ENCODE measurements at regions not wholly inside any gene's neighbourhood (a gene's known extent, or its start where the extent isn't known, plus 50 kb on each side); places are given as distances from the start of the nearest gene placed in this dataset.

DNA sequence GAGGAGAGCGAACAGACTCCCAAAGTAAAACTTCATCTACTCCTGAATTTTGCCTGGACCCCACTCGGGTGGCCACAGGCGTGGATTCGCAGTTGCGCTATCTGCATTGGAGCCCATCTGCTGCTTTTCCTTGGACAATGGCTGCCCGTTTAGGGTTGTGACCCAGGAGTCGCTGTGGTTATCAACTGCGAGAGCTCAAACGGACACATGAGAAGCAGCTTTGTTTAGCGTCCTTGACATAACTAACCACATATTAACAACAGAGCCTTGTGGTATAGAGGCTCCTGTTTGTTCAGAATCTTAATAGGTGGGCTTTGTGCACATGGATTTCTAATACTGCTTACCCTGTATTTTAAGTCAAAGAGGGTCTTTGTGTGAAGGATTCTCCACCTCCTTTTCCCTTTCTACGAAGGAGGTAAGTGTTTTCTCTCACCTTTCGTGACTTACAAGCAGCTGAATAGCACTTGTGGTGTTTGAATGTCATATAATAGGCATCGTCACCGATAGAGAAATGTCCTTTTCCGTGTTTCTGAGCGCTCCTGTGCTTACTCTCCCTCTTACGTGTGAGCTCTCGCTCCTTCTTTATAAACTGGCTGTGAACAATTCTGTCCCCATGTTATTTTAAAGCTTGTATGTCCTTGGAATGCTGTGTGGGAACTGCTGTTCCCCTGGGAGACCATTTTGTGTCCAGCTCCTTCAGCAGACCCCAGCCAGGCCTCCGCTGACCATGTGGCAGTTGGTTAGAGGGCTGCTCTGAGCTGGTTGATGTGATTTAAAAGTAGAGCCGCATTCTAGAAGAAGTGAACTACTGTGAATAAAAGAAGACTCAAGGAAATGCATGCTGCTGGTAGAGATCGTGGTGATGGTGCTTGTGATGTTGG is 441.4 kb downstream of the RPS6KC1 start:
- TF ChIP-seq NFIC (IDR thresholded peaks at IDR 0.05): no peak
- TF ChIP-seq FOXM1 (IDR thresholded peaks at IDR 0.05; ENCODE audit: borderline replicate concordance, low read depth): no peak
- no peak for TF ChIP-seq CEBPB (IDR thresholded peaks at IDR 0.05)
- TF ChIP-seq TCF12 (IDR thresholded peaks at IDR 0.05; ENCODE audit: low read depth): no peak
- no peak for TF ChIP-seq YY1 (IDR thresholded peaks at IDR 0.05; ENCODE audit: low read depth)
- TF ChIP-seq ZBTB7A (IDR thresholded peaks at IDR 0.05; ENCODE audit: low read depth): no peak
- TF ChIP-seq TAF1 (IDR thresholded peaks at IDR 0.05; ENCODE audit: low read depth): no peak

DNA sequence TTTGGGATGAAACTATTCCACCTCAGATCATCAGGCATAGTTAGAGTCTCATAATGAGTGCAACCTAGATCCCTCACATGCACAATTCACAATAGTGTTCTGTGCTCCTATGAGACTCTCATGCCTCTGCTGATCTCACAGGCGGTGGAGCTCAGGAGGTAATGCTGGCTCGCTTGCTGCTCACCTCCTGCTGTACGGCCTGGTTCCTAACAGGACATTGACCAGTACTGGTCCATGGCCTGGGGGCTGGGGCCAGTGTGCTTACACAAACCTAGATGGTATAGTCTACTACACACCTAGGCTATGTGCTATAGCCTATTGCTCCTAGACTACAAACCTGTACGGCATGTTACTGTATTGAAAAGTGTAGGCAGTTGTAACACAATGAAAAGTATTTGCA is 448.4 kb downstream of the RPS6KC1 start:
- TF ChIP-seq, protein P1, sequence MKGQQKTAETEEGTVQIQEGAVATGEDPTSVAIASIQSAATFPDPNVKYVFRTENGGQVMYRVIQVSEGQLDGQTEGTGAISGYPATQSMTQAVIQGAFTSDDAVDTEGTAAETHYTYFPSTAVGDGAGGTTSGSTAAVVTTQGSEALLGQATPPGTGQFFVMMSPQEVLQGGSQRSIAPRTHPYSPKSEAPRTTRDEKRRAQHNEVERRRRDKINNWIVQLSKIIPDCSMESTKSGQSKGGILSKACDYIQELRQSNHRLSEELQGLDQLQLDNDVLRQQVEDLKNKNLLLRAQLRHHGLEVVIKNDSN (IDR thresholded peaks at IDR 0.05): no peak
- TF ChIP-seq EP300 (IDR thresholded peaks at IDR 0.05; ENCODE audit: borderline replicate concordance): no peak
- TF ChIP-seq CREB1 (IDR thresholded peaks at IDR 0.05; ENCODE audit: low read depth): no peak
- no peak for TF ChIP-seq CEBPB (IDR thresholded peaks at IDR 0.05)
- no peak for TF ChIP-seq NFIC (IDR thresholded peaks at IDR 0.05)
- TF ChIP-seq FOXM1 (IDR thresholded peaks at IDR 0.05; ENCODE audit: borderline replicate concordance, low read depth): no peak
- no peak for TF ChIP-seq EGR1 (IDR thresholded peaks at IDR 0.05)
- no peak for TF ChIP-seq TAF1 (IDR thresholded peaks at IDR 0.05; ENCODE audit: low read depth)
- no peak for TF ChIP-seq YY1 (IDR thresholded peaks at IDR 0.05; ENCODE audit: low read depth)

DNA sequence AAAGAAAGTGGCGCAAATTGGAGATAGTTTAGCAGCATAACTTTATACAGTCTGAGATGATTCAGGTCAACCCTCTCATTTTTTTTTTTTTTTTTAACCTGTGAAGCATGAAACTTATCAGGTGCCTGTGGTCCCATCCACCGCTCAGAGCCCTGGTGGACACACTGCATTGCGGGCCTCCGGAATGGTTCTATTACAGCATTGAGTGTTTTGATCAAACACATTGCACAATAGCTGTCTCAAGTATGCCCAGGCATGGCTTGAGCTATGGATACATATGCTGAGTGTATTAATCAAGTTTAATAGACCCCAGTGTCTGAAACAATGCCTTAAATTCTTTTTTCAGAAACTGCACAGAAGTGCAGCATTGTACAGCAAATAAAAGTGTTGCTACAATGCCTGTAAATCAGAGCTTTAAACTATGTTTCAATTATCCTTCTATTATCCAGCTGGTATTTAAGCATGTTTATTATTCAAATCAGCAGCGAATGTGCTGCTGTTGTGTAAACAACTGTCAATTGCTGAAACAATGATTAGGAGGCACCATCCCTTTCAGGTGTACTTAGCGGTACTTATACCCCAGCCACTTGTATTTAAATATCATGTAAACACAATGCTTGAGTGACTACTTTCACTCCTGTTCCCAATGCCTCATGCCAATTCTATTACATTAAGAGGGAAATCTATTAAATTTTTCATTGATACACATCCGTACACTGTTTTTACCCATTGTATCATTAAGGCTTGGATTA is 456.6 kb downstream of the RPS6KC1 start:
- TF ChIP-seq, protein P1 (IDR thresholded peaks at IDR 0.05): no peak
- TF ChIP-seq EGR1 (IDR thresholded peaks at IDR 0.05): no peak

DNA sequence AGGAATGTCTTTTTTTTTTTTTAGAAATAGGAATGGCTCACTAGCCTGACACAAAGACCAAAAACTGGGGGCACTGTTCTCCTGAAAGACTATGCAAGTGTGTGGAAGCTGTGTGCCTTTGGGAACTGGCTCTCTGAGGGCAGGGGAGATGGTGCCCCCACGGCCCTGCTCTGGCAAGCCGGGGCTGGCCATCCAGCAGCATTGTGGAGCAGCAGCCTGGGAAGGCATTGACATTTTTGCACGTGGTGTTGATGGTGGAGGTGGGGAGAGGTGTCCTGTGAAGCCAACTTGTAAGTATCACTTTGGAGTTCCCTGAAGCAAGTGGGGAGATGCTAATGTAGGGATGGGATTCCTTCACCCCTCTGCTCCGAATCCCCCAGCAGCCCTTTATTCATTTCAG is 460.1 kb downstream of the RPS6KC1 start:
- no peak for TF ChIP-seq CEBPB (IDR thresholded peaks at IDR 0.05)
- no peak for TF ChIP-seq ZBTB7A (IDR thresholded peaks at IDR 0.05; ENCODE audit: low read depth)
- TF ChIP-seq EP300 (IDR thresholded peaks at IDR 0.05; ENCODE audit: borderline replicate concordance): no peak
- TF ChIP-seq, protein P2, sequence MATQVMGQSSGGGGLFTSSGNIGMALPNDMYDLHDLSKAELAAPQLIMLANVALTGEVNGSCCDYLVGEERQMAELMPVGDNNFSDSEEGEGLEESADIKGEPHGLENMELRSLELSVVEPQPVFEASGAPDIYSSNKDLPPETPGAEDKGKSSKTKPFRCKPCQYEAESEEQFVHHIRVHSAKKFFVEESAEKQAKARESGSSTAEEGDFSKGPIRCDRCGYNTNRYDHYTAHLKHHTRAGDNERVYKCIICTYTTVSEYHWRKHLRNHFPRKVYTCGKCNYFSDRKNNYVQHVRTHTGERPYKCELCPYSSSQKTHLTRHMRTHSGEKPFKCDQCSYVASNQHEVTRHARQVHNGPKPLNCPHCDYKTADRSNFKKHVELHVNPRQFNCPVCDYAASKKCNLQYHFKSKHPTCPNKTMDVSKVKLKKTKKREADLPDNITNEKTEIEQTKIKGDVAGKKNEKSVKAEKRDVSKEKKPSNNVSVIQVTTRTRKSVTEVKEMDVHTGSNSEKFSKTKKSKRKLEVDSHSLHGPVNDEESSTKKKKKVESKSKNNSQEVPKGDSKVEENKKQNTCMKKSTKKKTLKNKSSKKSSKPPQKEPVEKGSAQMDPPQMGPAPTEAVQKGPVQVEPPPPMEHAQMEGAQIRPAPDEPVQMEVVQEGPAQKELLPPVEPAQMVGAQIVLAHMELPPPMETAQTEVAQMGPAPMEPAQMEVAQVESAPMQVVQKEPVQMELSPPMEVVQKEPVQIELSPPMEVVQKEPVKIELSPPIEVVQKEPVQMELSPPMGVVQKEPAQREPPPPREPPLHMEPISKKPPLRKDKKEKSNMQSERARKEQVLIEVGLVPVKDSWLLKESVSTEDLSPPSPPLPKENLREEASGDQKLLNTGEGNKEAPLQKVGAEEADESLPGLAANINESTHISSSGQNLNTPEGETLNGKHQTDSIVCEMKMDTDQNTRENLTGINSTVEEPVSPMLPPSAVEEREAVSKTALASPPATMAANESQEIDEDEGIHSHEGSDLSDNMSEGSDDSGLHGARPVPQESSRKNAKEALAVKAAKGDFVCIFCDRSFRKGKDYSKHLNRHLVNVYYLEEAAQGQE (IDR thresholded peaks at IDR 0.05; ENCODE audit: low read depth): no peak
- TF ChIP-seq, protein P3, sequence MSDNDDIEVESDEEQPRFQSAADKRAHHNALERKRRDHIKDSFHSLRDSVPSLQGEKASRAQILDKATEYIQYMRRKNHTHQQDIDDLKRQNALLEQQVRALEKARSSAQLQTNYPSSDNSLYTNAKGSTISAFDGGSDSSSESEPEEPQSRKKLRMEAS (IDR thresholded peaks at IDR 0.05): no peak

DNA sequence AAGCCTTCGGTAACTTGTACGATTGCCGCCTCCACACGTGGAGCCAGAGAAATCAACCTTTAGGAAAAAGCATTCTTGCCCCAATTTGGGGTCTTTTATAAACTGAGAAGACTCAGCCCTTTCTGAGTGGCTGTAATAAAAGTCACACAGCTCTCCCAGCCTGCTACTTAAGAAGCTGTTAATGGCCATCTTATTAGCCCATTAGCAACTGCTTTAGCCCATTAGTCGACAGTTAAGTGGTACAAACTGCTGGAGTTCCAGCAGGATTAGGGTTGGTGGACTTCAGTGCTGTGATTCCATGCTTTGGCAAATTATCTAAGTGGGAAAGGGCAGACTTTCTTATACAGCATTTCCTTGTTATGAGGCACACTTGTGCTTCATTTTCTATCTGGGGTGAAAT is 461.3 kb downstream of the RPS6KC1 start:
- no peak for TF ChIP-seq CREB1 (IDR thresholded peaks at IDR 0.05; ENCODE audit: low read depth)
- TF ChIP-seq CEBPB (IDR thresholded peaks at IDR 0.05): no peak
- TF ChIP-seq TEAD4 (IDR thresholded peaks at IDR 0.05): no peak
- TF ChIP-seq, protein P2 (IDR thresholded peaks at IDR 0.05; ENCODE audit: low read depth): no peak
- no peak for TF ChIP-seq EGR1 (IDR thresholded peaks at IDR 0.05)
- TF ChIP-seq YY1 (IDR thresholded peaks at IDR 0.05; ENCODE audit: low read depth): no peak
- TF ChIP-seq, protein P1 (IDR thresholded peaks at IDR 0.05): no peak
- TF ChIP-seq NFIC (IDR thresholded peaks at IDR 0.05): no peak
- no peak for TF ChIP-seq ZBTB7A (IDR thresholded peaks at IDR 0.05; ENCODE audit: low read depth)
- no peak for TF ChIP-seq TCF12 (IDR thresholded peaks at IDR 0.05; ENCODE audit: low read depth)

DNA sequence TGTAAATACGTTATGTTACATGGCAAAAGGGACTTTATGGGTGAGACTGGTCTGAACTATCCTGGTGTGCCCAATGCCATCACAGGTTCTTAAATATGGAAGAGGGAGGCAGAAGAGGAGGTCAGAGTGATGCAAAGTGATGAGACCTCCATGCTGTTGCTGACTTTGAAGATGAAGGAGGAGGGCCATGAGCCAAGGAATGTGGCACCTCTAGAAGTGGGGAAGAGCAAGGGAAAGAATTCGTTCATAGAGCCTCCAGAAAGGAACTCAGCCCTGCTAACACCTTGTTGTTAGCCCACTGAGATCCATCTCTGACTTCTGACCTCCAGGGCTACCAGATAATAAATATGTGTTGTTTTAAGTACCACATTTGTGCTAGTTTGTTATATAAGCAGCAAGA is 462.0 kb downstream of the RPS6KC1 start:
- no peak for TF ChIP-seq CREB1 (IDR thresholded peaks at IDR 0.05; ENCODE audit: low read depth)
- no peak for TF ChIP-seq NFIC (IDR thresholded peaks at IDR 0.05)
- TF ChIP-seq EP300 (IDR thresholded peaks at IDR 0.05; ENCODE audit: borderline replicate concordance): no peak
- TF ChIP-seq, protein P1 (IDR thresholded peaks at IDR 0.05): no peak
- TF ChIP-seq TCF12 (IDR thresholded peaks at IDR 0.05; ENCODE audit: low read depth): no peak
- TF ChIP-seq, protein P2 (IDR thresholded peaks at IDR 0.05; ENCODE audit: low read depth): no peak
- TF ChIP-seq ZBTB7A (IDR thresholded peaks at IDR 0.05; ENCODE audit: low read depth): no peak
- no peak for TF ChIP-seq RAD21 (IDR thresholded peaks at IDR 0.05; ENCODE audit: low read depth)
- TF ChIP-seq, protein P3 (IDR thresholded peaks at IDR 0.05): no peak
- no peak for TF ChIP-seq TAF1 (IDR thresholded peaks at IDR 0.05; ENCODE audit: low read depth)
- no peak for TF ChIP-seq EGR1 (IDR thresholded peaks at IDR 0.05)
- TF ChIP-seq YY1 (IDR thresholded peaks at IDR 0.05; ENCODE audit: low read depth): no peak
- no peak for TF ChIP-seq FOXM1 (IDR thresholded peaks at IDR 0.05; ENCODE audit: borderline replicate concordance, low read depth)
- no peak for TF ChIP-seq TEAD4 (IDR thresholded peaks at IDR 0.05)
- no peak for TF ChIP-seq CEBPB (IDR thresholded peaks at IDR 0.05)

Data from Ishikawa (cell line).